IMR-90 (cell line): ENCODE measurements at regions not wholly inside any gene's neighbourhood (a gene's known extent, or its start where the extent isn't known, plus 50 kb on each side); places are given as distances from the start of the nearest gene placed in this dataset.

Experiments
- ATAC-seq: fragments of 200-7000 bp; cut with Tn5 transposase; 2 replicates; pipeline ENCODE4 v1.9.1; 2020; ENCODE audit warnings: low read depth, mild to moderate bottlenecking, moderate library complexity
- BruUV-seq: library from RNA; stranded (reverse); fragments of 400-500 nt; replicated peaks from 2 replicates; lab custom pipeline; 2021; lab: Mats Ljungman, UMichigan
- CTCF ChIA-PET: fragments of 300-600 bp; formaldehyde crosslinking; extraction: SDS; loops from one replicate; lab custom pipeline; 2021; ENCODE audit warnings: antibody characterized with exemption; lab: Yijun Ruan, JAX
- POLR2A ChIA-PET: fragments of 300-600 bp; sonication (Branson Sonifier 250); formaldehyde crosslinking; loops from one replicate; lab custom pipeline; 2022; ENCODE audit warnings: antibody characterized with exemption; ENCODE audit not compliant: unreplicated experiment; lab: Charles Lee
- DNase-seq: peaks from one replicate; pipeline ENCODE4 v3.0.0; 2013
- H2AFZ ChIP-seq: replicated peaks from 2 replicates; pipeline ENCODE3; 2013; ENCODE audit warnings: low read length, mild to moderate bottlenecking; ENCODE audit not compliant: poor library complexity
- H2AK5ac ChIP-seq: 2 replicates; pipeline ENCODE4 v1.6.1; 2013; ENCODE audit warnings: low read depth, low read length, inconsistent platforms
- H2AK9ac ChIP-seq: replicated peaks from 2 replicates; pipeline ENCODE3; 2013; ENCODE audit warnings: mild to moderate bottlenecking, low read depth, low read length, moderate library complexity; ENCODE audit not compliant: poor library complexity
- H2BK120ac ChIP-seq: 2 replicates; pipeline ENCODE4 v1.6.1; 2013; ENCODE audit warnings: low read depth, low read length, inconsistent platforms
- H2BK15ac ChIP-seq: 3 replicates; pipeline ENCODE4 v1.6.1; 2013; ENCODE audit warnings: low read depth, low read length, inconsistent platforms
- H2BK20ac ChIP-seq: 2 replicates; pipeline ENCODE4 v1.6.1; 2013; ENCODE audit warnings: low read depth, mild to moderate bottlenecking, inconsistent platforms, low read length, moderate library complexity
- H2BK5ac ChIP-seq: 2 replicates; pipeline ENCODE4 v1.6.1; 2013; ENCODE audit warnings: mild to moderate bottlenecking, low read depth, low read length, inconsistent platforms; ENCODE audit not compliant: poor library complexity, severe bottlenecking
- H3K14ac ChIP-seq: replicated peaks from 2 replicates; pipeline ENCODE4 v1.6.1; 2013; ENCODE audit warnings: low read depth, low read length, inconsistent platforms
- H3K18ac ChIP-seq: 2 replicates; pipeline ENCODE4 v1.6.1; 2013; ENCODE audit warnings: low read depth, low read length, control low read depth
- H3K23ac ChIP-seq: 2 replicates; pipeline ENCODE4 v1.6.1; 2013; ENCODE audit warnings: low read depth, low read length, inconsistent platforms
- H3K27ac ChIP-seq: 2 replicates; pipeline ENCODE4 v1.5.1; 2013; ENCODE audit warnings: mild to moderate bottlenecking, control low read depth, low read length; ENCODE audit not compliant: insufficient read depth
- H3K27me3 ChIP-seq: 2 replicates; pipeline ENCODE4 v1.6.1; 2013; ENCODE audit warnings: low read length; ENCODE audit not compliant: control insufficient read depth, insufficient read depth
- H3K36me3 ChIP-seq: 2 replicates; pipeline ENCODE4 v1.6.1; 2013; ENCODE audit warnings: low read length, mixed read lengths; ENCODE audit not compliant: control insufficient read depth, insufficient read depth
- H3K4ac ChIP-seq: 2 replicates; pipeline ENCODE4 v1.6.1; 2013; ENCODE audit warnings: low read depth, low read length, inconsistent platforms
- H3K4me1 ChIP-seq: 2 replicates; pipeline ENCODE4 v1.6.1; 2013; ENCODE audit warnings: low read length, mixed read lengths; ENCODE audit not compliant: control insufficient read depth, insufficient read depth
- H3K4me2 ChIP-seq: 2 replicates; pipeline ENCODE4 v1.6.1; 2013; ENCODE audit warnings: low read depth, mild to moderate bottlenecking, control low read depth, low read length, moderate library complexity
- H3K4me3 ChIP-seq: 2 replicates; pipeline ENCODE4 v1.5.1; 2013; ENCODE audit warnings: low read depth, mild to moderate bottlenecking, control low read depth, low read length, moderate library complexity; ENCODE audit not compliant: insufficient read depth
- H3K56ac ChIP-seq: 2 replicates; pipeline ENCODE4 v1.6.1; 2013; ENCODE audit warnings: low read length, inconsistent platforms; ENCODE audit not compliant: insufficient read depth; ENCODE audit errors: extremely low read depth
- H3K79me1 ChIP-seq, 2 experiments: 2 replicates each; pipeline ENCODE4 v1.6.1; 2013; ENCODE audit warnings: low read length in 2 of 2, inconsistent platforms in 1 of 2, low read depth in 1 of 2
- H3K9ac ChIP-seq: 2 replicates; pipeline ENCODE4 v1.6.1; 2013; ENCODE audit warnings: low read depth, low read length, control low read depth
- H3K9me1 ChIP-seq: 2 replicates; pipeline ENCODE4 v1.6.1; 2013; ENCODE audit warnings: low read length, inconsistent platforms; ENCODE audit not compliant: insufficient read depth
- H3K9me3 ChIP-seq: 2 replicates; pipeline ENCODE4 v1.6.1; 2013; ENCODE audit warnings: low read length; ENCODE audit not compliant: control insufficient read depth, insufficient read depth
- H4K20me1 ChIP-seq: 2 replicates; pipeline ENCODE4 v1.6.1; 2013; ENCODE audit warnings: low read length, inconsistent platforms; ENCODE audit not compliant: insufficient read depth
- H4K5ac ChIP-seq: 2 replicates; pipeline ENCODE4 v1.6.1; 2013; ENCODE audit warnings: mild to moderate bottlenecking, low read depth, low read length, control low read depth
- H4K8ac ChIP-seq, 2 experiments: 2 replicates each; pipeline ENCODE4 v1.6.1; 2013; ENCODE audit warnings: low read depth in 2 of 2, low read length in 2 of 2, control low read depth in 1 of 2, inconsistent platforms in 1 of 2
- H4K91ac ChIP-seq: 2 replicates; pipeline ENCODE4 v1.6.1; 2013; ENCODE audit warnings: low read depth, low read length, inconsistent platforms; ENCODE audit not compliant: insufficient read depth
- BHLHE40 ChIP-seq: fragments of 150-350 bp; IDR thresholded peaks from 2 replicates; pipeline ENCODE4 v1.6.1; 2016; ENCODE audit warnings: mild to moderate bottlenecking, low read depth, low read length
- CEBPB ChIP-seq: IDR thresholded peaks from 2 replicates; pipeline ENCODE4 v1.6.1; 2012; ENCODE audit warnings: low read depth, low read length, improper control_type of control experiment
- CHD1 ChIP-seq: IDR thresholded peaks from 2 replicates; pipeline ENCODE4 v1.6.1; 2012; ENCODE audit warnings: low read depth, low read length, improper control_type of control experiment
- FOS ChIP-seq: fragments of 150-350 bp; IDR thresholded peaks from 2 replicates; pipeline ENCODE4 v1.6.1; 2016; ENCODE audit warnings: low read depth, low read length
- MAFK ChIP-seq: IDR thresholded peaks from 2 replicates; pipeline ENCODE4 v1.6.1; 2012; ENCODE audit warnings: low read depth, low read length, improper control_type of control experiment
- MAZ ChIP-seq: IDR thresholded peaks from 2 replicates; pipeline ENCODE4 v1.6.1; 2012; ENCODE audit warnings: low read depth, mild to moderate bottlenecking, low read length, improper control_type of control experiment, moderate library complexity, borderline replicate concordance
- MXI1 ChIP-seq: IDR thresholded peaks from 2 replicates; pipeline ENCODE4 v1.6.1; 2012; ENCODE audit warnings: low read depth, mild to moderate bottlenecking, low read length, moderate library complexity, borderline replicate concordance
- NFE2L2 ChIP-seq: fragments of 150-350 bp; IDR thresholded peaks from 2 replicates; pipeline ENCODE4 v1.6.1; 2016; ENCODE audit warnings: low read depth, mild to moderate bottlenecking, low read length
- POLR2A ChIP-seq: IDR thresholded peaks from 2 replicates; pipeline ENCODE4 v1.6.1; 2012; ENCODE audit warnings: mild to moderate bottlenecking, low read depth, low read length
- RAD21 ChIP-seq: IDR thresholded peaks from 2 replicates; pipeline ENCODE4 v1.6.1; 2012; ENCODE audit warnings: low read length, improper control_type of control experiment
- RCOR1 ChIP-seq: IDR thresholded peaks from 2 replicates; pipeline ENCODE4 v1.6.1; 2012; ENCODE audit warnings: mild to moderate bottlenecking, low read length, improper control_type of control experiment; ENCODE audit not compliant: insufficient replicate concordance
- RFX5 ChIP-seq: IDR thresholded peaks from 2 replicates; pipeline ENCODE4 v1.8.0; 2012; ENCODE audit warnings: low read depth, mild to moderate bottlenecking, low read length, moderate library complexity
- SMC3 ChIP-seq: fragments of 150-350 bp; IDR thresholded peaks from 2 replicates; pipeline ENCODE4 v1.6.1; 2016; ENCODE audit warnings: low read depth, mild to moderate bottlenecking, antibody characterized with exemption, low read length, moderate library complexity
- WGBS, 2 experiments: methylation state at CpG; one replicate each; pipeline versions ENCODE4 v1.1.5 to v1.1.7; 2013; ENCODE audit warnings: missing lambda C conversion rate in 2 of 2; ENCODE audit not compliant: insufficient read length in 1 of 2; ENCODE audit errors: extremely low coverage in 2 of 2; 5-methylcytosine and 5-hydroxymethylcytosine counted together
- dilution Hi-C: fragments of 300-500 bp; cut with HindIII; formaldehyde crosslinking; loops from one replicate; pipeline ENCODE4 v1.14.3; 2018; ENCODE audit warnings: low sequenced_read_pairs; ENCODE audit not compliant: unreplicated experiment
- in situ Hi-C: fragments of 300-500 bp; cut with MboI; formaldehyde crosslinking; loops from 3 replicates; pipeline ENCODE4 v1.14.3; 2019; ENCODE audit warnings: low sequenced_read_pairs, inconsistent platforms, mixed read lengths
- intact Hi-C: fragments of 100-400 bp; cut with micrococcal nuclease; formaldehyde crosslinking; loops from 2 replicates; pipeline ENCODE4 v1.10.0; 2022
- TF ChIP-seq, protein P1 (sequence below): conservative IDR thresholded peaks from 2 replicates; pipeline ENCODE4 v1.5.1; 2012; ENCODE audit warnings: mild to moderate bottlenecking, low read depth, low read length, improper control_type of control experiment
- TF ChIP-seq, protein P2 (sequence below): fragments of 150-350 bp; IDR thresholded peaks from 2 replicates; pipeline ENCODE4 v1.6.1; 2016; ENCODE audit warnings: low read depth, mild to moderate bottlenecking, low read length, moderate library complexity, borderline replicate concordance
- TF ChIP-seq, protein P3 (sequence below): fragments of 150-350 bp; IDR thresholded peaks from 2 replicates; pipeline ENCODE4 v1.6.1; 2017; ENCODE audit warnings: mild to moderate bottlenecking, antibody characterized with exemption, low read length, low read depth

DNA sequence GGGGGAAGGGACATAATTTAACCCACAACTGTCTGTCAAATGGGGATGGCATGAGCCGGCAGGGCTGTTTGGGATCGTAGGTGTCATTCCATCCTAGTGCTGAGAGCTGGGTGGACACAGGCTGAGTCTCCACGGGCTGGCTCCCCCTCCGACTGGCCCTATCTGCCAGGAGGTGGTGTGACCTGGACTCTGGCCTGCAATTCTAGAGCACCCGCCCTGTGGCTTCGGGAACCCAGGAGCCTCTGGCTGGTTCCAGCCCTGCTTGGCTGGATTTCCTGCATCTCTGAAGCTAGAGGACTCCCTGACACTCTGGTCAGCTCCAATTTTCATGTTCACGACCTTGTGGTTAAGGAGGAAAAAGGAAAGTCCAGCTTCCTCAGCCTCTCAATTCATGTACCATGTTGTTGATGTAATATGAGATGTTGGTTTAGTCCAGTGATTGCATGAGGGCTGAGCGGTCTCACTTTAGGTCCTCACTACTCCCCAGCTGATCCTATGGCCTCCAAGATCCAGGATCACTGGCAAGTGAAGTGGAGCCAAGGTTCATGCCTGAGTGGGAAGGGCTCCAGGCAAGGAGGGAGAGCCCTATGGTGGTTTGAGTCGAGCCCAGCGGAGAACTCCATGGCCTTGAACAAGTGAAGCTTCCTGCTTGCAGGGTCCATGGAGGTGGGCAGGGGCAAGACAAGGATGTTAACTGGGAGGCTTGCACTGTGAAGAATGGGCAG, 169.1 kb downstream of the NDUFA10 start:
- no peak overlapping the region for H3K4me3 ChIP-seq
- H4K5ac ChIP-seq = no peak overlapping the region
- CTCF ChIA-PET = no interaction called here
- H2AK9ac ChIP-seq = no peak overlapping the region
- H2AK5ac ChIP-seq = no peak overlapping the region
- H3K9me3 ChIP-seq = peaks cover 15% of the 10 kb centered on the region
- no peak for ATAC-seq
- H2BK15ac ChIP-seq = no peak overlapping the region
- H3K27ac ChIP-seq = no peak overlapping the region
- TF ChIP-seq MAFK = no peak
- TF ChIP-seq MAZ = no peak
- TF ChIP-seq, protein P1, sequence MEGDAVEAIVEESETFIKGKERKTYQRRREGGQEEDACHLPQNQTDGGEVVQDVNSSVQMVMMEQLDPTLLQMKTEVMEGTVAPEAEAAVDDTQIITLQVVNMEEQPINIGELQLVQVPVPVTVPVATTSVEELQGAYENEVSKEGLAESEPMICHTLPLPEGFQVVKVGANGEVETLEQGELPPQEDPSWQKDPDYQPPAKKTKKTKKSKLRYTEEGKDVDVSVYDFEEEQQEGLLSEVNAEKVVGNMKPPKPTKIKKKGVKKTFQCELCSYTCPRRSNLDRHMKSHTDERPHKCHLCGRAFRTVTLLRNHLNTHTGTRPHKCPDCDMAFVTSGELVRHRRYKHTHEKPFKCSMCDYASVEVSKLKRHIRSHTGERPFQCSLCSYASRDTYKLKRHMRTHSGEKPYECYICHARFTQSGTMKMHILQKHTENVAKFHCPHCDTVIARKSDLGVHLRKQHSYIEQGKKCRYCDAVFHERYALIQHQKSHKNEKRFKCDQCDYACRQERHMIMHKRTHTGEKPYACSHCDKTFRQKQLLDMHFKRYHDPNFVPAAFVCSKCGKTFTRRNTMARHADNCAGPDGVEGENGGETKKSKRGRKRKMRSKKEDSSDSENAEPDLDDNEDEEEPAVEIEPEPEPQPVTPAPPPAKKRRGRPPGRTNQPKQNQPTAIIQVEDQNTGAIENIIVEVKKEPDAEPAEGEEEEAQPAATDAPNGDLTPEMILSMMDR = no peak
- TF ChIP-seq, protein P2, sequence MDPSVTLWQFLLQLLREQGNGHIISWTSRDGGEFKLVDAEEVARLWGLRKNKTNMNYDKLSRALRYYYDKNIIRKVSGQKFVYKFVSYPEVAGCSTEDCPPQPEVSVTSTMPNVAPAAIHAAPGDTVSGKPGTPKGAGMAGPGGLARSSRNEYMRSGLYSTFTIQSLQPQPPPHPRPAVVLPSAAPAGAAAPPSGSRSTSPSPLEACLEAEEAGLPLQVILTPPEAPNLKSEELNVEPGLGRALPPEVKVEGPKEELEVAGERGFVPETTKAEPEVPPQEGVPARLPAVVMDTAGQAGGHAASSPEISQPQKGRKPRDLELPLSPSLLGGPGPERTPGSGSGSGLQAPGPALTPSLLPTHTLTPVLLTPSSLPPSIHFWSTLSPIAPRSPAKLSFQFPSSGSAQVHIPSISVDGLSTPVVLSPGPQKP = no peak
- no peak for TF ChIP-seq SMC3
- no peak for TF ChIP-seq BHLHE40
- TF ChIP-seq CEBPB = no peak
- no peak for TF ChIP-seq RAD21
- TF ChIP-seq, protein P3, sequence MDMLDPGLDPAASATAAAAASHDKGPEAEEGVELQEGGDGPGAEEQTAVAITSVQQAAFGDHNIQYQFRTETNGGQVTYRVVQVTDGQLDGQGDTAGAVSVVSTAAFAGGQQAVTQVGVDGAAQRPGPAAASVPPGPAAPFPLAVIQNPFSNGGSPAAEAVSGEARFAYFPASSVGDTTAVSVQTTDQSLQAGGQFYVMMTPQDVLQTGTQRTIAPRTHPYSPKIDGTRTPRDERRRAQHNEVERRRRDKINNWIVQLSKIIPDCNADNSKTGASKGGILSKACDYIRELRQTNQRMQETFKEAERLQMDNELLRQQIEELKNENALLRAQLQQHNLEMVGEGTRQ = no peak
- TF ChIP-seq POLR2A = no peak
- TF ChIP-seq CHD1 = no peak
- TF ChIP-seq FOS = no peak
- TF ChIP-seq MXI1 = no peak
- no peak for TF ChIP-seq RCOR1
- no peak for TF ChIP-seq RFX5
- TF ChIP-seq NFE2L2 = no peak
- dilution Hi-C loops = no loop called here
- no peak overlapping the region for H2BK20ac ChIP-seq
- no peak overlapping the region for H3K23ac ChIP-seq
- no peaks in the 10 kb centered on the region for H3K9me1 ChIP-seq
- in situ Hi-C loops = no loop called here
- intact Hi-C loops = no loop called here
- H2AFZ ChIP-seq = no peak overlapping the region
- H3K79me1 ChIP-seq = no peaks in the 10 kb centered on the region
- POLR2A ChIA-PET = no interaction called here
- H3K56ac ChIP-seq = no peak overlapping the region
- no peak overlapping the region for H3K18ac ChIP-seq
- H4K8ac ChIP-seq = no peak overlapping the region
- BruUV-seq = no TSS peak
- H3K4me2 ChIP-seq = no peak overlapping the region
- H3K9ac ChIP-seq = no peak overlapping the region
- no peak overlapping the region for H2BK5ac ChIP-seq
- no peaks in the 10 kb centered on the region for H3K27me3 ChIP-seq
- no peaks in the 10 kb centered on the region for H3K4me1 ChIP-seq
- no peaks in the 10 kb centered on the region for H4K20me1 ChIP-seq
- DNase-seq = no peak
- H3K4ac ChIP-seq = no peak overlapping the region
- no peak overlapping the region for H3K14ac ChIP-seq
- no peak overlapping the region for H4K91ac ChIP-seq
- H3K36me3 ChIP-seq = no peaks in the 10 kb centered on the region
- H2BK120ac ChIP-seq = no peak overlapping the region
- WGBS, 2 experiments = 66% methylated on average over 6 of the region's 10 CpGs; no CpG with 5 or more reads in 1 of the 2 experiments
